Cardiac fibroblast (primary cell): ENCODE measurements at regions not wholly inside any gene's neighbourhood (a gene's known extent, or its start where the extent isn't known, plus 50 kb on each side); places are given as distances from the start of the nearest gene placed in this dataset.
A peak's percentile ranks its signal among the peaks of the same experiment; 100 is the strongest.

ENCODE experiments used
- DNase-seq, 2 donors: peaks; one replicate each; pipeline versions ENCODE4 v3.0.0 to v3.0.0-alpha.2; 2010; ENCODE audit warnings: low read depth in 2 of 2
- H3K4me3 ChIP-seq, 2 donors: replicated peaks in 1 of 2; 1 replicate in 1 of 2; 2 replicates in 1 of 2; pipeline ENCODE4 v1.5.1; 2011; ENCODE audit warnings: low read depth in 2 of 2, low read length in 2 of 2, mild to moderate bottlenecking in 2 of 2, moderate library complexity in 1 of 2
- CTCF ChIP-seq: IDR thresholded peaks from one replicate; pipeline ENCODE4 v1.5.1; 2011; ENCODE audit warnings: low read depth, mild to moderate bottlenecking, low read length, inconsistent platforms

DNA sequence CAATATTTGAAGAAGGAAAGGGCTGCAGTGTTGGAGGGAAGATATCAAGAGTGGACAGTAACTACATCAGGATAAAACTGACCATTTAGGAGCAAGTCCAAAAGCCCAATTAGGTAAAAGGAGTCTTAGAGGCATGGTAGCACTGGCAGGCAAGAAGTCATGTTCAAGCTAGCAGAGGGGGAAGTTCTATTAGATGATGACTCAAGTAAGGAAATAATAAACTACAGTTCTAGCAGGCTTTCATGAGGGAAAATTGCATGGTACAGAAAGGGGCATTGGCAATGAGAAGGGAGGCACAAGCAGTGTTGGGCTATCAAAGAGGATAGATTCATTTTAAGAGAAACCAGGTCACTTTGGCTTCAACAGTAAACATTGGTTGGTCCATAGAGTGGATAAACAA, 156.1 kb upstream of the PTPRK start:
- no peak for DNase-seq

GRCh38 chr6:128672023-128672422, 151.6 kb upstream of the PTPRK start:
- no peak overlapping the region for H3K4me3 ChIP-seq
- DNase-seq: no peak
- no peak for TF ChIP-seq CTCF

More for the DNA sequence above, 156.1 kb upstream of the PTPRK start:
- H3K4me3 ChIP-seq: no peak overlapping the region
- TF ChIP-seq CTCF: no peak

DNA sequence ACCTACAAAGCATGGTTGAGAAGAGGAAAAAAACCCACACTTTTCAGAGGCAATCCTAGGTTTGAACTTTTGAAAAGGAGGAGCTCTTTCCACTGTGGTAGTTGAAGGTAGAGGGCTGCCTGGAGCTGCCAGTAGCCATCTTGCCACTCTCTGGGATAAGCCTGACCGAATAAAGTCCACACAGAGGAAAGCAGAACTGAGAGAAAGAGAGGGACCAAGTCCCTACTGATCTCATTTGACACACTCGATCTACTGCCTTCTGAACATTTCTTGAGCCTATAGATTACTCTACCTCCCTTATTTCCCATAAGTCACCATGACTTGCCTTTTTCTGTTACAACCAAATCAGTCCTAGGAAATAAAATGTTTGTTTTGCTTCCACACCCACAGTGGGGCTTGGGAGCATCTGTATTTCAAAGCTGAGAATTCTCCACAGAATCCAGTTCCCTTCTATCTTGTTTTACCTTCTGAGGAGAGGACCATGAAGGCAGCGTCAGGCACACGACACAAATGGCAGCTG, 147.0 kb upstream of the PTPRK start:
- no peak for TF ChIP-seq CTCF
- DNase-seq: no peak
- no peak overlapping the region for H3K4me3 ChIP-seq

DNA sequence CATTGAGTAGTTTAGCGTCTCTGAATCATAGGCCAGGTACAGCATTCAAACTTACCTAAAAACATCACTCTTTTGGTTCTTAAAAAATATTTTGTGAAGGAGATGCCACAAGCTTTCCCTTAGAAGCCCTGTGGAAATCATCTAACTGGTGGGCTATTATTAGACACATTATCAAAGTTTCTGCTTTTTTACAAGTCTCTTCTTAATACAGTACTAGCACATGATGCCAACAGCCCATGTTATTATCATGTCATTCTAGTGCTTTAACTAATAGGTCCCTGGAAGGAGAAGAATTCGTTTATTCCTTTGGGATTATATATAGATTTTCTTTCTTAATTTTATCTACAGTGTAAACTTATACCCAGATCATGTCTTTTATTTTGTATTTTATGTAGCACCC, 146.0 kb upstream of the PTPRK start:
- DNase-seq: no peak
- TF ChIP-seq CTCF: no peak
- no peak overlapping the region for H3K4me3 ChIP-seq

DNA sequence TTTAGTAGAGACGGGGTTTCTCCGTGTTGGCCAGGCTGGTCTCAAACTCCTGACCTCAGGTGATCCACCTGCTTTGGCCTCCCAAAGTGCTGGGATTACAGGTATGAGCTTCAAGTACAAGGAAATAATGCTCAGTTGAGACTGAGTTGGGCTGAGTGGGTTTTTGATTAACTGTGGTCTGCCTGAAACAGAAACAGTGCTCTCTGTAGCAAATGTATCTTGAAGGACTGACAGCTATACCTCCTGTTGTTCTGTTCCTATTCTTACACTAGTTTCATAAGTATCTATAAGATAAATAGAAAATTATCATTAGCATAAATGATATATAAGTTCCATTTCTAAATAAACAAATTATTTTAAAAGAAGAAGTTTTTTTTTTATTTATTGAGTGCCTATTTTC, 142.8 kb upstream of the PTPRK start:
- no peak for TF ChIP-seq CTCF
- no peak for DNase-seq
- H3K4me3 ChIP-seq: no peak overlapping the region

DNA sequence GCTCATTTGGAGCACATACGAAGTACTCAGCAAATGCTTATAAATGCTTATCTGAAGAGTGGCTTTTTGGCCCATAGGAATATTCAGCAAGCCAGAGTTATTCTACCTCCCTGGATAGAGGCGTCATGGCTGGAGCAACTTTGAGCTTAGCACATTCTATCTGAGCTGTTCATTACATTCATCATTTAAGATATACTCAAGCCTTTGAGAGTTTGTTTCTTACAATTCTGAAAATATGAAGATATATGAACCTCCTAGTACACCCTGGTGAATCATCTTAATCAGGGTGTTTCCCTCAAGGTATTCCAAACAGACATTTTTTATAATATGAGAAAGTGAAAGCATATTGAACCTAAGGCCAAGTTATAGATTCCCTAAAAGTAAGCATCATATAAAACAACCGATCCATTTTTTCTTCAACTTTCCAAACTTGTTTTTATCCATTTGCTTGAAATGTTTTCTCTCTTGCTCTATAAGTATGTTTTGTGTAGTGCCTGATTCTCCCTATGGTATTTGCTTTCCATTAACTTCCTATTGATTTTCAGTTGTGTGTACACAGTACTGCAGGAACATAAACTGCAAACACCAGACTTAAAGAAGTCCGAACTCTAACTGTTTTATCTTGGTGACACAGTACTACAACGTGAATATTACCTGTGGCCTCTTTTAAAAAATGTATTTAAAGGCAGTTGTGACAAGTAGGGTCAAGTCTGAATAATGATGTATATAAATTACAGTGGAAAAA, 139.7 kb upstream of the PTPRK start:
- TF ChIP-seq CTCF: no peak
- DNase-seq: peak; percentile 6
- H3K4me3 ChIP-seq: no peak overlapping the region

- no peak for DNase-seq
- TF ChIP-seq CTCF: no peak
- H3K4me3 ChIP-seq: no peak overlapping the region
These were observed 138.9 kb upstream of the PTPRK start for GRCh38 chr6:128659276-128659675.
